Lower leg skin (tissue), 4 donors: ENCODE measurements at regions not wholly inside any gene's neighbourhood (a gene's known extent, or its start where the extent isn't known, plus 50 kb on each side); places are given as distances from the start of the nearest gene placed in this dataset.

Experiments used
- DNase-seq, 2 donors: peaks; one replicate each; pipeline ENCODE4 v3.0.0-alpha.2; 2019; ENCODE audit warnings: low spot score in 2 of 2
- H3K4me3 ChIP-seq: fragments of 200-600 bp; sonication (generic); 2 replicates; pipeline ENCODE4 v1.5.1; 2017; ENCODE audit warnings: mild to moderate bottlenecking, low read depth; ENCODE audit not compliant: poor library complexity, severe bottlenecking
- POLR2A ChIP-seq, 2 donors: fragments of 450-650 bp; IDR thresholded peaks; one replicate each; pipeline ENCODE4 v1.6.1; 2016 to 2017; ENCODE audit warnings: antibody characterized with exemption in 2 of 2, mild to moderate bottlenecking in 1 of 2, moderate library complexity in 1 of 2
- WGBS, 2 donors: methylation state at CpG; one replicate each; pipeline ENCODE4 v1.1.5; 2018; 5-methylcytosine and 5-hydroxymethylcytosine counted together
- intact Hi-C: fragments of 100-400 bp; cut with DNase I; formaldehyde crosslinking; loops from one replicate; pipeline ENCODE4 v1.15.0; 2023; ENCODE audit warnings: low total_unique reads
- TF ChIP-seq, protein P1 (sequence below), 3 donors: fragments of 450-650 bp; IDR thresholded peaks; one replicate each; pipeline ENCODE4 v1.5.1; 2016; ENCODE audit warnings: antibody characterized with exemption in 3 of 3, mild to moderate bottlenecking in 3 of 3, moderate library complexity in 2 of 3

DNA sequence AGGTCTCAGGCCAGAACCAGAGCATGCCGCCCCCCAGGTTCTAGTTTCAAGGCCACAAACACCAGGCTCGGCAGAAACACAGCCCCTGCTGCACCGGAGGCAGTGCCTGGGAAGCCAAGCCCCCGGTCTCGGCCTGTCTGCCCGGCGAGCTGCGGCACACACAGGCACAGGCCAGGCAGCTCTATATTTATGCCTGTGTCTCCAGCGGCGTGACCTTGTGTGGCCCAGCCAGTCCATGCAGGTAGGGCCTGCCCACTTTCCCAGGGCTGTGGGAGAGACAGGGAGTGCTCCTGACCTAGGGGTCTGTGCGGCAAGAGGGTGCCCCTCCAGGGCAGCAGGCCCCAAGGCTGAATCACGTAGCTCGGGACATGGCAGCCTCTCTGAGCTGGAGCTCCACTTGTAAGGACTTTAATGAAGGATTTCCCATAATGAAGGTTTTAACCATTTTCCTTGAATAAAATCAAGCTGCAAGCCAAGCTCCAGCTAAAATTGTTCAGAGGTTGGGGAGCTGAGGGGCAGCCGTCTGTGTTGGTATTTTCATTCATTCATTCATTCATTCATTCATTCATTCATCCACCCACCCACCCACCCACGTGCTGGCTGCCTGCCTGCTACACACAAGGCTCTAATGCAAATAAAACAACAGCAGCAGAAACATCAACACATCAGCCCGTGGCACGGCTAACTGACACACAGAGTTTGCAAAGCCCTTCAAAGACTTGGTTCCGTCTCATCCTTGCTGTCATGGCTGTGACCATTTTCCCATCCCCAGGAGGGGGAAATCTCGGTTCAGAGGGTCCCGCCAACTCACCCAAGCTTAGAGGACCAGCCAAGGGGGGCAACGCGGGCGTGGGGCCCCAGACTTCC, 92.0 kb downstream of the RFLNA start:
- TF ChIP-seq POLR2A (IDR thresholded peaks at IDR 0.05) = no peak
- TF ChIP-seq, protein P1, sequence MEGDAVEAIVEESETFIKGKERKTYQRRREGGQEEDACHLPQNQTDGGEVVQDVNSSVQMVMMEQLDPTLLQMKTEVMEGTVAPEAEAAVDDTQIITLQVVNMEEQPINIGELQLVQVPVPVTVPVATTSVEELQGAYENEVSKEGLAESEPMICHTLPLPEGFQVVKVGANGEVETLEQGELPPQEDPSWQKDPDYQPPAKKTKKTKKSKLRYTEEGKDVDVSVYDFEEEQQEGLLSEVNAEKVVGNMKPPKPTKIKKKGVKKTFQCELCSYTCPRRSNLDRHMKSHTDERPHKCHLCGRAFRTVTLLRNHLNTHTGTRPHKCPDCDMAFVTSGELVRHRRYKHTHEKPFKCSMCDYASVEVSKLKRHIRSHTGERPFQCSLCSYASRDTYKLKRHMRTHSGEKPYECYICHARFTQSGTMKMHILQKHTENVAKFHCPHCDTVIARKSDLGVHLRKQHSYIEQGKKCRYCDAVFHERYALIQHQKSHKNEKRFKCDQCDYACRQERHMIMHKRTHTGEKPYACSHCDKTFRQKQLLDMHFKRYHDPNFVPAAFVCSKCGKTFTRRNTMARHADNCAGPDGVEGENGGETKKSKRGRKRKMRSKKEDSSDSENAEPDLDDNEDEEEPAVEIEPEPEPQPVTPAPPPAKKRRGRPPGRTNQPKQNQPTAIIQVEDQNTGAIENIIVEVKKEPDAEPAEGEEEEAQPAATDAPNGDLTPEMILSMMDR (IDR thresholded peaks at IDR 0.05) = no peak
- H3K4me3 ChIP-seq = no peak overlapping the region
- intact Hi-C loops = no loop called here
- 63 to 68% methylated on average over 17 to 22 of the region's 23 CpGs for WGBS, 2 donors
- no peak for DNase-seq

DNA sequence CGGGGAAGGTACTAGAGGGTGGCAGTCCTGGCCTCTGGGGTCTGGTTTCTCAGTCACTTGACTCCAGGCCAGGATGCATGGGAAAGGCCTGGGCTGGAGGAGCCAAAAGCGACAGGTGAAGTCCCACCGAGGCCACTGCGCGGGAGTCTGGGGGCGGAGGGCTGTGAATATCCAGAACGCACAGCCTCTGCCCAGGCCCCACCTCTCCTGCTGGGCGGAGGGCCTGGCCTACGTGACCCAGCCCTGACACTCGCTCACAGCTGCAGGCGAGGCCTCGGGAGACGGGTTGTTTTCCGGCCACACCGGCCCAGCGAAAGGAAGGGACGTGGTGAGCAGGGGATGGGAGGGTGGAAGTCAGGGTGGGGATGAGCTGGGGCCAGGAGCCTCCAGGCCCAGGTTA, 91.2 kb downstream of the RFLNA start:
- 44 to 59% methylated on average over 17 of the region's 17 CpGs for WGBS, 2 donors
- TF ChIP-seq, protein P1 (IDR thresholded peaks at IDR 0.05) = no peak
- no peak for TF ChIP-seq POLR2A (IDR thresholded peaks at IDR 0.05)
- no peak for DNase-seq
- intact Hi-C loops = no loop called here
- no peak overlapping the region for H3K4me3 ChIP-seq

DNA sequence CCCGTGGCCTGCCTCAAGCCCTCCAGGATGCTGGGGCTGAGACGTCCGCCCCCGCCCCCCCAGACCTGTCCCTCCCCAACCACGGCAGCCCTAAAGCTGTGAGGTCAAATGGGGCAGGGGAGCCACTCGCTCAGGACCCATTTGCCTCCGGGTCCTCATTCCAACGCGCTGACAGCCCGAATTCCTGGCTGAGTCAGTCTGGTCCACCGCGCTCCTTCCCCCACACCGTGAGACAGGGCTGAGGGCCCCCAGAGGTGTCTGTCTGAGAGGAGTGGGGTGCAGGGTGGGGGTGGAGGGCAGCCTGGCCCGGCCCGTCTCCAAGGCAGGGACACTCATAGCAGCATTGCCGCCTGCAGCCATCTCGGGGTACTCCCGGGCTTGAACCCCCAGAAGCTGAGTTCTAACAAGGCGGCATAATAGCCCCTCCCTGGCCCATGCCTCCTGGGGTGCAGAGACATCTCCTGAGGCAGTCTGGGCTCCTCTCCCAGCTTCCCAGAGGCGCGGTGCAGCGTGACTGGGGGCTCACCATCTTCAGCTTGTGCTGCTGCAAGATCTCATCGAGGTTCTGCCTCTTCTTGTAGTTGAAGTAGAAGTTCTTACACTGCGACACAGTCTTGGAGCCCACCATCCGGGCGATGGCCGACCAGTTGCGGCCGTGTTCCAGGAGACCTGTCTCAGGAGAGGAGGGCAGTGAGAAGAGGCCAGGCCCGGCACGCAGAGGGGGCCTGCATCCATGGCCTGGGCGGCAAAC, 90.5 kb downstream of the RFLNA start:
- no peak overlapping the region for H3K4me3 ChIP-seq
- no peak for DNase-seq
- WGBS, 2 donors = 83% methylated on average over 30 to 31 of the region's 32 CpGs
- intact Hi-C loops = no loop called here
- TF ChIP-seq, protein P1 (IDR thresholded peaks at IDR 0.05) = no peak
- TF ChIP-seq POLR2A (IDR thresholded peaks at IDR 0.05) = no peak

DNA sequence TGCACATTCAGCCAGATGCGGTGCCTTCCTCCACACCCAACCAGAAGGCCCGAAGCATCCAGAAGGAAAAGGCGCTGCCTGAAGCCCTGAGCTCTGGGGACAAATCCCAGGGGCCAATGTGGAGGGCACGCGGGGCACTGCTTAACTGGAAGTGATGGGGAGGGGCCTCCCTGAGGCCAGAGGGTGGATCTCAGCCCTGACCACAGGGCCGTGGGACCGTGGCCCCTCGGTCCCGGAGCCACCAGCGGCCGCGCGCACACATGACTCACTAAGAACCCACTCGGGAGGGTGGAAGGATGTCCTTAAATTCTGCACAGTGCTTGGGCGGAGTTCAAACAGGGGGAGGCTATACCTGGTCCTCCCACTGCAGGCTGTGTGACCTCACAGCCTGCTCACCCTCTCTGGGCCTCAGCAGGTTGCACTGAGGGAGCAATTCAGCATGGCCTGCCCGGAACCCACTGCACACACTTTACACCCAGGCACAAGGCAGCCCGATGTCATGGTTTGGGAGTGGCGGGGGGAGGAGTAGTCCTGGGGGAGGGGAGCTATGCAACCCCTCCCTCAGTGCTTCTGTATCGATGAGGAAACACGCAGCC, 89.5 kb downstream of the RFLNA start:
- intact Hi-C loops = no loop called here
- no peak for DNase-seq
- no peak for TF ChIP-seq POLR2A (IDR thresholded peaks at IDR 0.05)
- TF ChIP-seq, protein P1 (IDR thresholded peaks at IDR 0.05) = no peak
- no peak overlapping the region for H3K4me3 ChIP-seq
- WGBS, 2 donors = 85% methylated on average over 15 to 18 of the region's 20 CpGs

DNA sequence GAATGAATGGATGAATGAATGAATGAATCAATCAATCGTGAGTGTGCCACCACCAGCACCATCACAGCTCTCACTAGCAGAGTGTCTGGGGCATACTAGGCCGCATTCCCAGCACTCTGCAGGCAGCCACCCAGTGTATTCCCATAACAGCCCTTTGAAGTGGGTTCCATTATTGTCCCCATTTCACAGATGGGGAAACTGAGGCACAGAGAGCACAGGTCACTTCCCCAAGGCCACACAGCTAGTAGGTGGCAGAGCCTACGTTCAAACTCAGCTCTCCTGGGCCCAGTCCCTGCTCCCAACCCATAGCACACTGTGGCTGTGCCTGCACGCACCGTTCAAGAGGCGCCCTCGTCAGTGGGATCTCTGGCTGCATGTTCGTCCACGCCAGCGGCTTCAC, 88.1 kb downstream of the RFLNA start:
- no peak overlapping the region for H3K4me3 ChIP-seq
- intact Hi-C loops = no loop called here
- 94 to 97% methylated on average over 10 of the region's 10 CpGs for WGBS, 2 donors
- no peak for DNase-seq
- no peak for TF ChIP-seq POLR2A (IDR thresholded peaks at IDR 0.05)
- TF ChIP-seq, protein P1 (IDR thresholded peaks at IDR 0.05) = no peak
